ENCODE measurements at regions not wholly inside any gene's neighbourhood (a gene's known extent, or its start where the extent isn't known, plus 50 kb on each side); places are given as distances from the start of the nearest gene placed in this dataset.

DNA sequence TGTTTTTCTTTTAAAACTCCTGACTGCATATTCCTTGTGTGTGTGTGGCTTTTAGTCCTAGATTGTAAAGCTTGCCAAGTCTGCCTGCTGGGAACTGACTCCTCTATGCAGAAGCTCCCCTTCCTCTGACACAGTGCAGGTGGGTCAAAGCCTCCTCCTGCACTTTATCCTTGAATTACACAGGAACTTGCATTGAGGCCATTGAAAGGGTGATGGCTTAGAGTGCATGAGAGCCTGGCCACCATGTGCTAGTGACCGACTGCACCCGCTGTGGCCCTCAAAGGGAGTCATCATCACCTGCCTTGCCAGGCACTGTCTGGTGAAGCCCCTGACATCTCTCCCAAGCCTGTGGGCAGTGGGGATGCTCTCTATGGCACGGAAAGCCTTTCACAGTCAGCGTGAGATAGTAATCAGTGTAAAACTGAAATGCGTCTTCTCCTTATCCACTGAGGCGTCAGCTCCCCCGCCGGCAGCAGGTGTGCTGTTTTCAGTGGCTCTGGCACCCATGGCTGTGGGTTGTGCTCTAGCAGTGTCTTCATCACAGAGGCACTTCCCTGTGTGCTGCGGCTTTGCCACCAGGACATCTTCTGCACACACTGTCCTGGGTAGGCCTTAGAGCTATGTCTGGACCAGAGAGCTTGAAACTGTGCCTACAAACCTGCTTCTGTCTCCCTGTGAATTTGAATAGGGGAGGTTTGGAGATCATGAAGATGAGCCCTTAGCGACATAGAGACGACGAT, 87.9 kb downstream of the THBS2 start:
- no peak for DNase-seq (ENCODE audit: low read depth in 2 of 2)

DNA sequence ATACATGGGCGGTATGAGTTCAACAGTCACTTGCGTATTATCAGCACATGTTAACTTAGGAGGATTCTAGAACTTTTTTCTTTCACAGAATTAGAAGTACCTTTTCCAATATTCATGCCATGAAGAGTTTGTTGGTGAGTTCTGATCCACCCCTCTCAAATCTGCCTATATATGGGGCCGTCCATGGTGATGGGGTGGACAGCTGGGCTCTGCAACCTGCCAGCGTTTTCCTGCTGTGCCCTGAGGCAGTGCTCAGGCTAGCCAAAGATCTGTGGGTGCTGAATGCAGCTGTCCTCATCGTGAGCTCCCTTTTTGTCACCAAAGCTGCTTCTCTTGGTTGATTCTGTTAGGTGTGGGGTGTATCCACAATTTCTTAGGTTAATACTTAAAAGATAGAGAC, 88.7 kb downstream of the THBS2 start:
- DNase-seq (ENCODE audit: low read depth in 2 of 2): no peak

DNA sequence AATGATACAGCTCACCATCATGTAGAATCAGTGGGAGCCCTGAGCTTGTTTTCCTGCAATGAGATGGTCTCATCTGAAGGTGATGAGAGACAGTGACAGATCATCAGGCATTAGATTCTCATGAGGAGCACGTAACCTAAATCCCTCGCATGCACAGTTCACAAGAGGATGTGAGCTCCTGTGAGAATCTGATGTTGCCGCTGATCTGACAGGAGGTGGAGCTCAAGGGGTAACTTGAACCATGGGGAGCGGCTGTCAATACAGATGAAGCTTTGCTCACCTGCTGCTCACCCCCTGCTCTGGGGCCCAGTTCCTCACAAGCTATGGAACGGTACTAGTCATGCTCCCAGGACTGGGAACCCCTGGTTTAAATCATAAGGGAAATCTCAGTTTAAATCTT, 89.2 kb downstream of the THBS2 start:
- DNase-seq (ENCODE audit: low read depth in 2 of 2): no peak

DNA sequence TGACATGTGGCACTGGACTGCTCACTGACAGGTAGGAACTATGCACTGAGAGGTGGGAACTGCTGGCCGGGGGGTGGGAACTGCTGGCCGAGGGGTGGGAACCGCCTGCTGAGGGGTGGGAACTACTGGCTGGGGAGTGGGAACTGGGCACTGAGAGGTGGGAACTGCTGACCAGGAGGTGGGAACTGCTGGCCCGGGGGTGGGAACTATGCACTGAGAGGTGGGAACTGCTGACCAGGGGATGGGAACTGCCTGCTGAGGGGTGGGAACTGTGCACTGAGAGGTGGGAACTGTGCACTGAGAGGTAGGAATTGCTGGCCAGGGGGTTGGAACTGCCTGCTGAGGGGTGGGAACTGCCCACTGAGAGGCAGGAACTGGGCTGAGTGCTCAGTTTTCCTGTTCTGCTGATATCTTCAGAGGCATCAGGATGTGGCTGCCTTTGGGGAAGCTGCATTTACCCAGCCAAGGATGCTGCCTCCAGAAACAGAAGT, 90.2 kb downstream of the THBS2 start:
- DNase-seq (ENCODE audit: low read depth in 2 of 2): no peak

DNA sequence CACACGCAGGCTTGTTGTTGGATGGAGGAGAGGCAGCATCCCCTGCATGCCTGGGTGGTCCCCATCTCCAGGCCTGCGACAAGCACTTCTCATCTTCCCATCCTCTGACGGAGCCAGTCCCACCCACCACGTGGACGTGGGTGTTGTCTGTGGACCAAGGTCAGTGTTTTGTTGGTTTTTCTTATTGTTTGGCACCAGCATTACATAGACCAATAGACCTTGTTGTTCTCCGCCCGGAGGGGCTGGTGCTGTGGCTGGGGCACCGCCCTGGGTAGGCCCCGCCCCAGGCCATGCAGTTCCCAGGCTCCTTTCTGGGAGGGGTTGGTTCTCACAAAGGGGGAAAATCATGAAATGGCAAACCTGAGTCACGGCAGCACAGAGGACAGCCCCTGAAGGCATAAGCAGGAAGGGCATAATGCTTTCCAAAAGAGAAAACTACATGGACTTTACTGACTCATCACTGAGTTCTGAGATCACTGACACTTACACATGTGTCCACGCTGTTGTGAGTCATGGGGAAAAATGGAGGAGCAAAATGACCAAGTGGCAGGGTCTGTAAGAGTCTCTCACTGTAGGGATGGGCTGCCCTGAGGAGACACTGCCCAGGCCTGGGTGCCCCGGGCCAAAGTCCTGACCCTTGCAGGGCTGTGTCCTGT, 90.8 kb downstream of the THBS2 start:
- no peak for DNase-seq (ENCODE audit: low read depth in 2 of 2)

DNA sequence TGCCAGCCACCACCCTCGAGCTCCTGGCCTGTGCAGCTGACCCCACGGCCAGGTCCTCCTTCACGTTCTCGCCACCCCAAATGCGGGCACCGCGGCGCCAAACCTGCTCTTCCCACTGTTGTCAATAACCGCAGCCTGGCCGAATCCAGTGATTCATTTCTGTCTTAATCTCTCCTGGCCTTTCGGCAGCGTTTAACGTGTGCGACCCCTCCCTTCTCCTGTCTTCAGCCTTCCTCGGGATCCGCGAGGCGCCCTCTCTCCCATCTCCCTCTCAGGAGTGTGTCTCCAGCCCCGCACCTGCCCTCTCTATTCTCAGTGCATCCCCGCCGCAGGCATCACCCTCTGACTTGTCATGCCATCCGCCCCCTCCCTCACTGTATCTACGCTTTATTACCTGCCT, 91.4 kb downstream of the THBS2 start:
- DNase-seq (ENCODE audit: low read depth in 2 of 2): no peak

DNA sequence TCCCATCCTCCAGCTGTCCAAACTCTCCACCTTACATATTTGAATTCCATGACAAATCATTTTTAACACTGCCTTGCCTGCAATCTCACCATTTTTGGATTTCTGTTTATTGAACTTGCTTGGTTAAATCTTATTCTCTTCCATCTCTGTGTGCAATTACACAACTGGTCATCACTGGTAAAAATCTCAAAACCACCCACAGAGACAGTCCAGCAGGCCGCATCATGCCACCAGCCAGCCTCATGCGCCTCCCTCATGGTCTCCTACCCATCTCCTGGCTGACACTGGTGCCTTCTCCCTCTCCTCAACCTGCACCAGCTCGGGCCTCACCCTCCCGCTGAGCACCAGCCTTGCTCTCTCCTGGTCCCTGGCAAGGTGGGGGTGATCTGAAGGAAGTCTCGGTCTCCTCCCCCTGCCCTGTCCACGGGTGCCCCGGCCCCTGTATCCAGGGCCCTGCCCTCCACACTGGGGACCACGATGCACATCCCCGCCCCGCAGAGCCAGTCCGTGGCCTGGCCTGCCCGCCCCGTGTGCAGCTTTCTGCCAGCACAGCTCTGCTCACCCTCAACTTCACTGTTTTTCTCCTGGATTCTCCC, 92.0 kb downstream of the THBS2 start:
- DNase-seq (ENCODE audit: low read depth in 2 of 2): no peak

- no peak for DNase-seq (ENCODE audit: low read depth in 2 of 2)
Measured at GRCh38 chr6:169160855-169161560, 92.6 kb downstream of the THBS2 start.

DNA sequence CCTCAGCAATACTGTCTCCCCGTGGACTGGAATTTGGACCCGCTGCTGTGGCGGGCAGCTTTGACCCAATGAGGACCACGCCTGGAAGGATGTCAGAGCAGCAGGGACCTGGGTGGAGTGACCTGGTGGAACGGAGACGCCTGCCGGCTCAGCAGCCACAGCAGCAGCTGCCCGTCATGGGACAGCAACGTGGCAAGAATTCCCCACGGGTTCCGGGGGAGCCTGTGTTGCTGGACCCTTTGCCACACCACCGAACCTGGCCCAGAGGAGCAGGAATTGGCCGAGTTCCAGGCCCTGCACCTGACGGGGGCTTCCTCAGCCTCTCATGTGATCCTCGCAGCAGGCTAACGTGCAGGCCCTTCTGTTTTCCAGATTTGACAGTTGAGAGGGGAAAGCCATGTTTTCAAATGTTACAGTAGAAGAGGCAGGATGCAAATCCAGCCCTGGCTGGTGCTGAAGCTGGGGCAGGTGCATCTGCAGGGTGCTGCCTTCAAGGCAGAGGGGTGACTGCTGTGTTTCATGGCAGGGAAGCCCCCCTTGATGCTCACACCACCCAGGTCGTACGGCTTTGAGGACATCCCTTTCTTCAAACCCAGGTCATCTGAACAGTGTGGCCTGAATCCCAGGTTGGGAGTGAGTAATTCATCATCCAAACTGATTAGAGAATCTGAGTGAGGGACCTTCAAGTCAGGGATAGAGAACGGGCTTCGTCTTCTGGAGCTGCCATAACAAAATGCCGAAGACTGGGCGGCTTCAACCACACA, 93.4 kb downstream of the THBS2 start:
- DNase-seq (ENCODE audit: low read depth in 2 of 2): no peak

DNA sequence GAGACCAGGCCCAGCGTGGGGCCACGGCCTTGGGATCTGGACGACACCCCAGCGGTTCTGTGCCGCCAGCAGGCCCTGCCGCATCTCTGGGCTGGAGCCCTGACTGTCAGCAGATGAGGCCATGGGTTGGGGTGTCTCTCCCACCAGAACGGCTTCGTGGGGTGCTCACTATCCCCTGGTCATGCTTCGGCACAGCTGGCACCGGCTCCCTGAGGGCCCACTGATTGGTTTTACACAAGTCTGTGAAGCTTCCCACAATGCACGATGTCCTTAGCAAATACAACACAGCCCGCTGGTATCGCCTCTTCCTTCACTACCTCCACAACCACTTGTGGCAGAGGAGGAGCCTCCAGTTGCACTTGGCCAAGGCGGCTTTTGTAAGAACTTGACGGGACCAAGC, 94.3 kb downstream of the THBS2 start:
- no peak for DNase-seq (ENCODE audit: low read depth in 2 of 2)

DNA sequence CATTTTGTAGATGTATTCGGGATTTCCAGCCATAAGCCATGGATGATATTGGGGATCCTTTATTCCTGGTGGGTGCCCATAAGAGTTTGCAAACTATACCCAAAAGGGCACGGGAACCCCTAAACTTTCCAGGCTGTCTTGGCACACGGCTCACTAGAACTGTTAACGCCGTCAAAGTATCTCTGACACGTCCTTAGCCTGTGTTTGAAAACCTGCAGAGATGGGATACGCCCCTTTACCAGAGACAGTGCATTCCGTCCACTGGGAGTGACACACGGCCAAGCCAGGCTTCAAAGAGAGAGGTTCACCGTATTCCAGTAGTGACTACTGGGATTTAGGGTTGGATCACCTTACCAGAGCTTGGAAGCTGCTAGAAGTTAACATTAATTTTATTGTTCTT, 95.0 kb downstream of the THBS2 start:
- DNase-seq (ENCODE audit: low read depth in 2 of 2): no peak

- no peak for DNase-seq (ENCODE audit: low read depth in 2 of 2)
Measured at GRCh38 chr6:169158174-169158573, 95.5 kb downstream of the THBS2 start.

GRCh38 chr6:169157197-169158148, 96.2 kb downstream of the THBS2 start:
- no peak for DNase-seq (ENCODE audit: low read depth in 2 of 2)

DNA sequence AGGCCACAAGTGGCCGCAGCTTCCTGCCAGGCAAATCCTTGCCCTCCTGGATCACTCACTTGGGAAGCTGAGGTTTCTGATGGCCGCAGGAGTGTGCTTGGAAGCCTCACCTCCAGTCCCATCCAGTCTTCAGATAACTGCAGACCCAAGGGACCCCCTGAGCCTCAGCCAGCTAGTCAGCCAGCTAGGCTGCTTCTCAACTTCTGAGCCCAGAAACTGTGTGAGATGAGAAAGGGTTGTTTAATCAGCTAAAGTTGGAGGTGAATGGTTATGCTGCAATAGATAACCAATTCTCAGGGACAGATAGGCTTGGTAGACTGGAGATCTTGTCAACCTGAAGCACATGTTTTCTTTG, 96.9 kb downstream of the THBS2 start:
- DNase-seq (ENCODE audit: low read depth in 2 of 2): no peak

- no peak for DNase-seq (ENCODE audit: low read depth in 2 of 2)
Measured at GRCh38 chr6:169156108-169156792, 97.4 kb downstream of the THBS2 start.

- no peak for DNase-seq (ENCODE audit: low read depth in 2 of 2)
Measured at GRCh38 chr6:169155481-169155880, 98.2 kb downstream of the THBS2 start.

GRCh38 chr6:169153401-169153800, 100.2 kb downstream of the THBS2 start:
- no peak for DNase-seq (ENCODE audit: low read depth in 2 of 2)

- DNase-seq (ENCODE audit: low read depth in 2 of 2): no peak
Measured at GRCh38 chr6:169146521-169146920, 107.1 kb downstream of the THBS2 start.

GRCh38 chr6:169145991-169146501, 107.6 kb downstream of the THBS2 start:
- DNase-seq (ENCODE audit: low read depth in 2 of 2): no peak

GRCh38 chr6:169145496-169145895, 108.2 kb downstream of the THBS2 start:
- DNase-seq (ENCODE audit: low read depth in 2 of 2): no peak

All from stimulated activated CD8-positive, alpha-beta memory T cell treated with anti-CD3 and anti-CD28 coated beads, Interleukin-7, amount 100 ng/mL, for 4 hours (primary cell).